ENCODE measurements at regions not wholly inside any gene's neighbourhood (a gene's known extent, or its start where the extent isn't known, plus 50 kb on each side); places are given as distances from the start of the nearest gene placed in this dataset.

GRCh38 chr9:33697171-33697570 is 98.2 kb upstream of the PRSS3 start:
- TF ChIP-seq CTCF (IDR thresholded peaks at IDR 0.05): no peak
- TF ChIP-seq POLR2A (IDR thresholded peaks at IDR 0.05): no peak

Data from testis (tissue), 2 donors.